IgD-negative memory B cell (primary cell): ENCODE measurements at regions not wholly inside any gene's neighbourhood (a gene's known extent, or its start where the extent isn't known, plus 50 kb on each side); places are given as distances from the start of the nearest gene placed in this dataset.
"Not testable (repeated sequence)": the region's sequence is repeated elsewhere in the genome, so short reads cannot be mapped to it uniquely, and the experiment has no call there.

Source experiments
- H3K27ac Mint-ChIP-seq, 3 donors: one replicate each; pipeline ENCODE4 v1.8.0; 2020 to 2022; ENCODE audit warnings: mild to moderate bottlenecking in 3 of 3, mixed read lengths in 3 of 3, moderate library complexity in 1 of 3
- H3K27me3 Mint-ChIP-seq: one replicate; pipeline ENCODE4 v1.8.0; 2021; ENCODE audit warnings: mixed read lengths
- H3K36me3 Mint-ChIP-seq: one replicate; pipeline ENCODE4 v1.8.0; 2020; ENCODE audit warnings: mild to moderate bottlenecking, mixed read lengths
- H3K4me1 Mint-ChIP-seq, 3 donors: one replicate each; pipeline ENCODE4 v1.8.0; 2020 to 2022; ENCODE audit warnings: mixed read lengths in 3 of 3, mild to moderate bottlenecking in 1 of 3
- H3K4me3 Mint-ChIP-seq, 4 donors: one replicate each; pipeline ENCODE4 v1.8.0; 2020 to 2022; ENCODE audit warnings: mild to moderate bottlenecking in 4 of 4, mixed read lengths in 4 of 4, moderate library complexity in 3 of 4
- H3K9me3 Mint-ChIP-seq, 3 donors: one replicate each; pipeline ENCODE4 v1.8.0; 2020 to 2021; ENCODE audit warnings: mixed read lengths in 3 of 3, mild to moderate bottlenecking in 1 of 3

GRCh38 chr4:162503868-162504267, 340.1 kb upstream of the FSTL5 start:
- peaks cover 2% of the 10 kb centered on the region for H3K27me3 Mint-ChIP-seq
- H3K9me3 Mint-ChIP-seq = no peaks in the 10 kb centered on the region
- H3K4me1 Mint-ChIP-seq = no peaks in the 10 kb centered on the region
- peaks cover 2% of the 10 kb centered on the region for H3K36me3 Mint-ChIP-seq
- no peak overlapping the region for H3K4me3 Mint-ChIP-seq
- H3K27ac Mint-ChIP-seq = no peak overlapping the region

GRCh38 chr4:162502109-162502508, 338.3 kb upstream of the FSTL5 start:
- Mint-ChIP-seq H3K27me3 (peaks cover 2% of the 10 kb centered on the region), H3K9me3 (no peaks in the 10 kb centered on the region), H3K4me1 (peaks cover 0 to 2% (median 0%) of the 10 kb centered on the region in 3 donors), H3K27ac (no peak overlapping the region), H3K4me3 (no peak overlapping the region), H3K36me3 (peaks cover 2% of the 10 kb centered on the region)

- H3K4me3 Mint-ChIP-seq = no peak overlapping the region
- no peaks in the 10 kb centered on the region for H3K9me3 Mint-ChIP-seq
- H3K27ac Mint-ChIP-seq = no peak overlapping the region
- H3K36me3 Mint-ChIP-seq = peaks cover 2% of the 10 kb centered on the region
- peaks cover 2% of the 10 kb centered on the region for H3K27me3 Mint-ChIP-seq
- peaks cover 0 to 2% (median 0%) of the 10 kb centered on the region in 3 donors for H3K4me1 Mint-ChIP-seq
Observed at GRCh38 chr4:162499478-162499877, 335.7 kb upstream of the FSTL5 start.

GRCh38 chr4:162498168-162498567, 334.4 kb upstream of the FSTL5 start:
- no peak overlapping the region for H3K4me3 Mint-ChIP-seq
- H3K27ac Mint-ChIP-seq = no peak overlapping the region
- H3K9me3 Mint-ChIP-seq = no peaks in the 10 kb centered on the region
- no peaks in the 10 kb centered on the region for H3K36me3 Mint-ChIP-seq
- peaks cover 2% of the 10 kb centered on the region for H3K27me3 Mint-ChIP-seq
- H3K4me1 Mint-ChIP-seq = peaks cover 0 to 2% (median 0%) of the 10 kb centered on the region in 3 donors

- no peak overlapping the region for H3K4me3 Mint-ChIP-seq
- no peaks in the 10 kb centered on the region for H3K36me3 Mint-ChIP-seq
- peaks cover 0 to 2% (median 0%) of the 10 kb centered on the region in 3 donors for H3K4me1 Mint-ChIP-seq
- H3K27me3 Mint-ChIP-seq = peaks cover 2% of the 10 kb centered on the region
- H3K9me3 Mint-ChIP-seq = no peaks in the 10 kb centered on the region
- H3K27ac Mint-ChIP-seq = no peak overlapping the region
Observed at GRCh38 chr4:162497564-162498167, 333.9 kb upstream of the FSTL5 start.

- Mint-ChIP-seq H3K27me3 (no peaks in the 10 kb centered on the region), H3K27ac (peak overlapping the region in 1 of 3 donors; percentile 87), H3K9me3 (peaks cover 0 to 1% (median 0%) of the 10 kb centered on the region in 3 donors), H3K36me3 (no peaks in the 10 kb centered on the region), H3K4me1 (peaks cover 0 to 2% (median 0%) of the 10 kb centered on the region in 3 donors), H3K4me3 (no peak overlapping the region)
Observed at GRCh38 chr4:162494935-162495334, 331.1 kb upstream of the FSTL5 start.

GRCh38 chr4:162485486-162485885, 321.7 kb upstream of the FSTL5 start:
- Mint-ChIP-seq H3K4me3 (no peak overlapping the region), H3K27ac (no peak overlapping the region), H3K9me3 (no peaks in the 10 kb centered on the region), H3K27me3 (no peaks in the 10 kb centered on the region), H3K4me1 (no peaks in the 10 kb centered on the region), H3K36me3 (no peaks in the 10 kb centered on the region)

GRCh38 chr4:162475246-162475645, 311.4 kb upstream of the FSTL5 start:
- no peak overlapping the region for H3K27ac Mint-ChIP-seq
- H3K4me3 Mint-ChIP-seq = no peak overlapping the region
- H3K27me3 Mint-ChIP-seq = no peaks in the 10 kb centered on the region
- peaks cover 0 to 4% (median 3%) of the 10 kb centered on the region in 3 donors for H3K9me3 Mint-ChIP-seq
- no peaks in the 10 kb centered on the region for H3K4me1 Mint-ChIP-seq
- H3K36me3 Mint-ChIP-seq = no peaks in the 10 kb centered on the region

GRCh38 chr4:162469977-162470376, 306.2 kb upstream of the FSTL5 start:
- peaks cover 0 to 5% (median 0%) of the 10 kb centered on the region in 3 donors for H3K9me3 Mint-ChIP-seq
- no peaks in the 10 kb centered on the region for H3K36me3 Mint-ChIP-seq
- no peak overlapping the region for H3K4me3 Mint-ChIP-seq
- H3K27me3 Mint-ChIP-seq = no peaks in the 10 kb centered on the region
- H3K27ac Mint-ChIP-seq = no peak overlapping the region
- no peaks in the 10 kb centered on the region for H3K4me1 Mint-ChIP-seq

GRCh38 chr4:162465356-162465755, 301.6 kb upstream of the FSTL5 start:
- not testable (repeated sequence) for H3K9me3 Mint-ChIP-seq, H3K4me3 Mint-ChIP-seq, H3K27me3 Mint-ChIP-seq, H3K27ac Mint-ChIP-seq, H3K36me3 Mint-ChIP-seq, H3K4me1 Mint-ChIP-seq

GRCh38 chr4:162461952-162462351, 298.2 kb upstream of the FSTL5 start:
- Mint-ChIP-seq H3K36me3 (no peaks in the 10 kb centered on the region), H3K27me3 (no peaks in the 10 kb centered on the region)

GRCh38 chr4:162458051-162458450, 294.3 kb upstream of the FSTL5 start:
- Mint-ChIP-seq H3K4me3 (no peak overlapping the region), H3K27me3 (no peaks in the 10 kb centered on the region), H3K36me3 (no peaks in the 10 kb centered on the region), H3K9me3 (peaks cover 0 to 3% (median 1%) of the 10 kb centered on the region in 3 donors), H3K4me1 (no peaks in the 10 kb centered on the region), H3K27ac (no peak overlapping the region)

More at GRCh38 chr4:162461952-162462351, 298.2 kb upstream of the FSTL5 start:
- H3K4me1 Mint-ChIP-seq = no peaks in the 10 kb centered on the region
- H3K9me3 Mint-ChIP-seq = peaks cover 0 to 5% (median 0%) of the 10 kb centered on the region in 3 donors
- no peak overlapping the region for H3K27ac Mint-ChIP-seq
- no peak overlapping the region for H3K4me3 Mint-ChIP-seq

- H3K27ac Mint-ChIP-seq = no peak overlapping the region
- no peaks in the 10 kb centered on the region for H3K27me3 Mint-ChIP-seq
- no peaks in the 10 kb centered on the region for H3K36me3 Mint-ChIP-seq
- H3K4me1 Mint-ChIP-seq = no peaks in the 10 kb centered on the region
- peaks cover 0 to 3% (median 1%) of the 10 kb centered on the region in 3 donors for H3K9me3 Mint-ChIP-seq
- no peak overlapping the region for H3K4me3 Mint-ChIP-seq
Observed at GRCh38 chr4:162457071-162457865, 293.5 kb upstream of the FSTL5 start.

- Mint-ChIP-seq H3K9me3 (peaks cover 0 to 3% (median 1%) of the 10 kb centered on the region in 3 donors), H3K27ac (no peak overlapping the region), H3K36me3 (no peaks in the 10 kb centered on the region), H3K27me3 (no peaks in the 10 kb centered on the region), H3K4me3 (no peak overlapping the region), H3K4me1 (no peaks in the 10 kb centered on the region)
Observed at GRCh38 chr4:162456106-162456505, 292.3 kb upstream of the FSTL5 start.

GRCh38 chr4:162450531-162451035, 286.8 kb upstream of the FSTL5 start:
- no peaks in the 10 kb centered on the region for H3K9me3 Mint-ChIP-seq
- H3K36me3 Mint-ChIP-seq = no peaks in the 10 kb centered on the region
- no peak overlapping the region for H3K4me3 Mint-ChIP-seq
- no peaks in the 10 kb centered on the region for H3K27me3 Mint-ChIP-seq
- no peaks in the 10 kb centered on the region for H3K4me1 Mint-ChIP-seq
- no peak overlapping the region for H3K27ac Mint-ChIP-seq

GRCh38 chr4:162443510-162443909, 279.7 kb upstream of the FSTL5 start:
- no peaks in the 10 kb centered on the region for H3K27me3 Mint-ChIP-seq
- no peaks in the 10 kb centered on the region for H3K9me3 Mint-ChIP-seq
- no peak overlapping the region for H3K4me3 Mint-ChIP-seq
- no peak overlapping the region for H3K27ac Mint-ChIP-seq
- no peaks in the 10 kb centered on the region for H3K36me3 Mint-ChIP-seq
- no peaks in the 10 kb centered on the region for H3K4me1 Mint-ChIP-seq
